ENCODE measurements at regions not wholly inside any gene's neighbourhood (a gene's known extent, or its start where the extent isn't known, plus 50 kb on each side); places are given as distances from the start of the nearest gene placed in this dataset.

- no peaks in the 10 kb centered on the region for H3K27me3 ChIP-seq (replicated peaks in 2 of 5; ENCODE audit: control insufficient read depth in 4 of 5, insufficient read depth in 5 of 5, low read length in 4 of 5)
- POLR2A ChIA-PET, result no interaction called here
Observed at GRCh38 chr16:59707436-59708226, 973.5 kb upstream of the GOT2 start.

GRCh38 chr16:59701963-59702930 lies 968.1 kb upstream of the GOT2 start:
- H3K27me3 ChIP-seq (replicated peaks in 2 of 5; ENCODE audit: control insufficient read depth in 4 of 5, insufficient read depth in 5 of 5, low read length in 4 of 5), result no peaks in the 10 kb centered on the region
- no peaks in the 10 kb centered on the region for H3K4me1 ChIP-seq (ENCODE audit: control extremely low read depth in 1 of 4, control insufficient read depth in 4 of 4, insufficient read depth in 4 of 4, low read length in 3 of 4)
- H3K27ac ChIP-seq (ENCODE audit: insufficient read depth in 1 of 2, low read depth in 1 of 2, low read length in 2 of 2, poor library complexity in 1 of 2, severe bottlenecking in 2 of 2), result no peak overlapping the region
- H3K4me3 ChIP-seq (ENCODE audit: control insufficient read depth in 1 of 7, extremely low read depth in 1 of 7, insufficient read depth in 4 of 7, low read depth in 2 of 7, low read length in 6 of 7), result no peak overlapping the region
- no peaks in the 10 kb centered on the region for H3K9me3 ChIP-seq (ENCODE audit: control extremely low read depth in 1 of 5, control insufficient read depth in 4 of 5, insufficient read depth in 2 of 5, low read depth in 1 of 5, low read length in 4 of 5)
- WGBS (ENCODE audit: insufficient coverage), result 63% methylated on average over 1 of the region's 3 CpGs
- CTCF ChIA-PET, result no interaction called here
- H3K36me3 ChIP-seq (ENCODE audit: control insufficient read depth in 4 of 4, insufficient read depth in 4 of 4, low read length in 3 of 4), result no peaks in the 10 kb centered on the region
- DNase-seq, result no peak
- POLR2A ChIA-PET, result no interaction called here

More at GRCh38 chr16:59707436-59708226, 973.5 kb upstream of the GOT2 start:
- CTCF ChIA-PET, result no interaction called here
- Histone ChIP-seq H3K27ac (ENCODE audit: insufficient read depth in 1 of 2, low read depth in 1 of 2, low read length in 2 of 2, poor library complexity in 1 of 2, severe bottlenecking in 2 of 2) (no peak overlapping the region), H3K9me3 (ENCODE audit: control extremely low read depth in 1 of 5, control insufficient read depth in 4 of 5, insufficient read depth in 2 of 5, low read depth in 1 of 5, low read length in 4 of 5) (no peaks in the 10 kb centered on the region), H3K4me1 (ENCODE audit: control extremely low read depth in 1 of 4, control insufficient read depth in 4 of 4, insufficient read depth in 4 of 4, low read length in 3 of 4) (no peaks in the 10 kb centered on the region), H3K36me3 (ENCODE audit: control insufficient read depth in 4 of 4, insufficient read depth in 4 of 4, low read length in 3 of 4) (no peaks in the 10 kb centered on the region), H3K4me3 (ENCODE audit: control insufficient read depth in 1 of 7, extremely low read depth in 1 of 7, insufficient read depth in 4 of 7, low read depth in 2 of 7, low read length in 6 of 7) (no peak overlapping the region)
- no peak for DNase-seq
- WGBS (ENCODE audit: insufficient coverage), result 100% methylated on average over 3 of the region's 8 CpGs

- Histone ChIP-seq H3K36me3 (ENCODE audit: control insufficient read depth in 4 of 4, insufficient read depth in 4 of 4, low read length in 3 of 4) (no peaks in the 10 kb centered on the region), H3K4me1 (ENCODE audit: control extremely low read depth in 1 of 4, control insufficient read depth in 4 of 4, insufficient read depth in 4 of 4, low read length in 3 of 4) (no peaks in the 10 kb centered on the region), H3K9me3 (ENCODE audit: control extremely low read depth in 1 of 5, control insufficient read depth in 4 of 5, insufficient read depth in 2 of 5, low read depth in 1 of 5, low read length in 4 of 5) (no peaks in the 10 kb centered on the region), H3K4me3 (ENCODE audit: control insufficient read depth in 1 of 7, extremely low read depth in 1 of 7, insufficient read depth in 4 of 7, low read depth in 2 of 7, low read length in 6 of 7) (no peak overlapping the region), H3K27me3 (replicated peaks in 2 of 5; ENCODE audit: control insufficient read depth in 4 of 5, insufficient read depth in 5 of 5, low read length in 4 of 5) (no peaks in the 10 kb centered on the region), H3K27ac (ENCODE audit: insufficient read depth in 1 of 2, low read depth in 1 of 2, low read length in 2 of 2, poor library complexity in 1 of 2, severe bottlenecking in 2 of 2) (no peak overlapping the region)
- ChIA-PET CTCF (no interaction called here), POLR2A (no interaction called here)
- 100% methylated on average over 1 of the region's 1 CpG for WGBS (ENCODE audit: insufficient coverage)
- DNase-seq, result no peak
Observed at GRCh38 chr16:59699786-59700185, 965.7 kb upstream of the GOT2 start.

- no peak overlapping the region for H3K27ac ChIP-seq (ENCODE audit: insufficient read depth in 1 of 2, low read depth in 1 of 2, low read length in 2 of 2, poor library complexity in 1 of 2, severe bottlenecking in 2 of 2)
- 100% methylated on average over 1 of the region's 3 CpGs for WGBS (ENCODE audit: insufficient coverage)
- CTCF ChIA-PET, result no interaction called here
Observed at GRCh38 chr16:59698346-59699020, 964.4 kb upstream of the GOT2 start.

GRCh38 chr16:59697761-59698160 lies 963.6 kb upstream of the GOT2 start:
- ChIA-PET POLR2A (no interaction called here), CTCF (no interaction called here)
- no peak for DNase-seq
- H3K36me3 ChIP-seq (ENCODE audit: control insufficient read depth in 4 of 4, insufficient read depth in 4 of 4, low read length in 3 of 4), result no peaks in the 10 kb centered on the region
- WGBS (ENCODE audit: insufficient coverage), result no CpG with 5 or more reads among the region's 1 CpG
- H3K27me3 ChIP-seq (replicated peaks in 2 of 5; ENCODE audit: control insufficient read depth in 4 of 5, insufficient read depth in 5 of 5, low read length in 4 of 5), result no peaks in the 10 kb centered on the region
- no peak overlapping the region for H3K4me3 ChIP-seq (ENCODE audit: control insufficient read depth in 1 of 7, extremely low read depth in 1 of 7, insufficient read depth in 4 of 7, low read depth in 2 of 7, low read length in 6 of 7)
- no peaks in the 10 kb centered on the region for H3K4me1 ChIP-seq (ENCODE audit: control extremely low read depth in 1 of 4, control insufficient read depth in 4 of 4, insufficient read depth in 4 of 4, low read length in 3 of 4)
- no peak overlapping the region for H3K27ac ChIP-seq (ENCODE audit: insufficient read depth in 1 of 2, low read depth in 1 of 2, low read length in 2 of 2, poor library complexity in 1 of 2, severe bottlenecking in 2 of 2)
- no peaks in the 10 kb centered on the region for H3K9me3 ChIP-seq (ENCODE audit: control extremely low read depth in 1 of 5, control insufficient read depth in 4 of 5, insufficient read depth in 2 of 5, low read depth in 1 of 5, low read length in 4 of 5)

More at GRCh38 chr16:59698346-59699020, 964.4 kb upstream of the GOT2 start:
- H3K4me3 ChIP-seq (ENCODE audit: control insufficient read depth in 1 of 7, extremely low read depth in 1 of 7, insufficient read depth in 4 of 7, low read depth in 2 of 7, low read length in 6 of 7), result no peak overlapping the region
- no peaks in the 10 kb centered on the region for H3K4me1 ChIP-seq (ENCODE audit: control extremely low read depth in 1 of 4, control insufficient read depth in 4 of 4, insufficient read depth in 4 of 4, low read length in 3 of 4)
- no peaks in the 10 kb centered on the region for H3K27me3 ChIP-seq (replicated peaks in 2 of 5; ENCODE audit: control insufficient read depth in 4 of 5, insufficient read depth in 5 of 5, low read length in 4 of 5)
- POLR2A ChIA-PET, result no interaction called here
- no peak for DNase-seq
- H3K36me3 ChIP-seq (ENCODE audit: control insufficient read depth in 4 of 4, insufficient read depth in 4 of 4, low read length in 3 of 4), result no peaks in the 10 kb centered on the region
- no peaks in the 10 kb centered on the region for H3K9me3 ChIP-seq (ENCODE audit: control extremely low read depth in 1 of 5, control insufficient read depth in 4 of 5, insufficient read depth in 2 of 5, low read depth in 1 of 5, low read length in 4 of 5)

- DNase-seq, result no peak
- Histone ChIP-seq H3K4me3 (ENCODE audit: control insufficient read depth in 1 of 7, extremely low read depth in 1 of 7, insufficient read depth in 4 of 7, low read depth in 2 of 7, low read length in 6 of 7) (no peak overlapping the region), H3K9me3 (ENCODE audit: control extremely low read depth in 1 of 5, control insufficient read depth in 4 of 5, insufficient read depth in 2 of 5, low read depth in 1 of 5, low read length in 4 of 5) (no peaks in the 10 kb centered on the region), H3K4me1 (ENCODE audit: control extremely low read depth in 1 of 4, control insufficient read depth in 4 of 4, insufficient read depth in 4 of 4, low read length in 3 of 4) (no peaks in the 10 kb centered on the region), H3K27ac (ENCODE audit: insufficient read depth in 1 of 2, low read depth in 1 of 2, low read length in 2 of 2, poor library complexity in 1 of 2, severe bottlenecking in 2 of 2) (no peak overlapping the region), H3K27me3 (replicated peaks in 2 of 5; ENCODE audit: control insufficient read depth in 4 of 5, insufficient read depth in 5 of 5, low read length in 4 of 5) (no peaks in the 10 kb centered on the region), H3K36me3 (ENCODE audit: control insufficient read depth in 4 of 4, insufficient read depth in 4 of 4, low read length in 3 of 4) (no peaks in the 10 kb centered on the region)
- 100% methylated on average over 2 of the region's 5 CpGs for WGBS (ENCODE audit: insufficient coverage)
- CTCF ChIA-PET, result no interaction called here
- POLR2A ChIA-PET, result no interaction called here
Observed at GRCh38 chr16:59697236-59697635, 963.1 kb upstream of the GOT2 start.

- Histone ChIP-seq H3K27ac (ENCODE audit: insufficient read depth in 1 of 2, low read depth in 1 of 2, low read length in 2 of 2, poor library complexity in 1 of 2, severe bottlenecking in 2 of 2) (no peak overlapping the region), H3K4me1 (ENCODE audit: control extremely low read depth in 1 of 4, control insufficient read depth in 4 of 4, insufficient read depth in 4 of 4, low read length in 3 of 4) (no peaks in the 10 kb centered on the region), H3K27me3 (replicated peaks in 2 of 5; ENCODE audit: control insufficient read depth in 4 of 5, insufficient read depth in 5 of 5, low read length in 4 of 5) (no peaks in the 10 kb centered on the region), H3K9me3 (ENCODE audit: control extremely low read depth in 1 of 5, control insufficient read depth in 4 of 5, insufficient read depth in 2 of 5, low read depth in 1 of 5, low read length in 4 of 5) (no peaks in the 10 kb centered on the region), H3K4me3 (ENCODE audit: control insufficient read depth in 1 of 7, extremely low read depth in 1 of 7, insufficient read depth in 4 of 7, low read depth in 2 of 7, low read length in 6 of 7) (no peak overlapping the region), H3K36me3 (ENCODE audit: control insufficient read depth in 4 of 4, insufficient read depth in 4 of 4, low read length in 3 of 4) (no peaks in the 10 kb centered on the region)
- ChIA-PET CTCF (no interaction called here), POLR2A (no interaction called here)
- WGBS (ENCODE audit: insufficient coverage), result no CpG with 5 or more reads among the region's 2 CpGs
- DNase-seq, result no peak
Observed at GRCh38 chr16:59696495-59696894, 962.4 kb upstream of the GOT2 start.

All from common myeloid progenitor, CD34-positive (primary cell).